ENCODE measurements at regions not wholly inside any gene's neighbourhood (a gene's known extent, or its start where the extent isn't known, plus 50 kb on each side); places are given as distances from the start of the nearest gene placed in this dataset.

DNA sequence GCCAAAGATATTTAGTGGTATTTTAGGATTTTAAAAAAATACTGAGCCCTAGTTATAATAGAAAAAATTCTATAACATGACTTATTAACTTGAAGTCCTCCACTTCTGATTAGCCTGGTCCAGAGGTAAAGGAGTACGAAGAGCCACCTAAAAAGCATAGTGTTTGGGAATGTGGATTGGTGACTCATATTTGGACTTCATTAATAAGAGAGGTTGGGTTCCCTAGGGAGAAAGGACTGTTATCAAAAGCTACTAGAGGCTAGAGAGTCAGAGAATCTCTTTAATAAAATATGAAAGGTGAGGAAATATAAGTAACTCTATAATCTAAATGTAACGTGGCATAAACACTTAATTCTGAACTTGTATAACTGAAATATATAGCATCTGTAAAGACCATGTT, 180.7 kb upstream of the TARS1 start:
- no peak for DNase-seq

- no peak for DNase-seq
These were observed 179.5 kb upstream of the TARS1 start for GRCh38 chr5:33261305-33261704.

GRCh38 chr5:33261747-33262146, 179.0 kb upstream of the TARS1 start:
- DNase-seq: no peak

DNA sequence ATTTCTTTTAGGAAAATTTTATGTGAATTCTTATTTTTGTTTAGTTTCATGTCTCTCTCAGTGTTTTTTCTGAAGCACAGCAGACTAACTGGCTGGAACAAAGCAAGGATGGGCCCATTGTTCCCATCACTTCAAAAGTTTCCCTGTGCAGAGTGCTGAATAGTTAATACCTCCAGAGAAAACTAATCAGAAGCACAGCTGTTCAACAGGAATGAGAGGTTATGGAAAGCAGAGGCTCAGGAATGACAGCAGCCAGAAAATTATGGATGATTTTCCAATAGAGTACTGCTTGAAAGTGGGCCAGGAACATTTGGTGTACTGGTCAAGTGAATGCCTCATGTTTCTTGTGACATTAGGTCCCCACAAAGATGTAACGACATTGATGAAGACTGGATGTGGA, 173.0 kb upstream of the TARS1 start:
- DNase-seq: no peak

DNA sequence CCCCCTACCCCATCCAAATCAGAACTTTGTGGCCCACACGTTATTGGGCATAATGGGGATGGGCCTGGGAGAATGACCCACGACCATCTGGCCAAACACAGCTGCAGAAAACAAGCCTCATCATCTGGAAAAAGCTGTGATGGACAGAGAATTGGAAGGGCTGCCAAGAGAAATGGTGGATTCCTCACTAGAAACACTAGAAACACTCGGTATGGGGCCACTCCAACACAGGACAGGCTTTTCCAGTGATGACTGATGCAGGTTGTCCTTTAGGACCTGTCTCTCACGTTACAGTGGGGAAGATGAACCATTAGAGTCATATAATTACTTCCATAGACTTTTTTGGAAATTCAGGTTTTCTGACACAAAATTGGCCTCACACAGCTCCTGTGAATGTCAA, 172.4 kb upstream of the TARS1 start:
- DNase-seq: no peak

- no peak for DNase-seq
These were observed 170.1 kb upstream of the TARS1 start for GRCh38 chr5:33270671-33271070.

- no peak for DNase-seq
These were observed 169.2 kb upstream of the TARS1 start for GRCh38 chr5:33271606-33272005.

GRCh38 chr5:33272288-33272687, 168.5 kb upstream of the TARS1 start:
- DNase-seq: no peak

DNA sequence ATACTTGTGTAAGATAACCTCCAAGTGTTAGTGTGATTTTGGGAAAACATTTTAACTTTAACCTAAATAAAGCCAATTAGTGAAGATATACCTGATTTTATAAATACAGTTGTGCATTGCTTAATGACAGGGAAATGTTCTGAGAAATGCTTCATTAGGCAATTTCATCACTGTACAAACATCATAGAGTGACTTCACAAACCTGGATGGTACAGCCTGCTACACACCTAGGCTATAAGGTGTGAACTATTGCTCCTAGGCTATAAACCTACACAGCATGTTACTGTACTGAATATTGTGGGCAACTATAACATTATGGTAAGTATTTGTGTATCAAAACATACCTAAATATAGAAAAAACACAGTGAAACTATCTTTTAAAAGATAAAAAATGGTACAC, 166.8 kb upstream of the TARS1 start:
- no peak for DNase-seq

DNA sequence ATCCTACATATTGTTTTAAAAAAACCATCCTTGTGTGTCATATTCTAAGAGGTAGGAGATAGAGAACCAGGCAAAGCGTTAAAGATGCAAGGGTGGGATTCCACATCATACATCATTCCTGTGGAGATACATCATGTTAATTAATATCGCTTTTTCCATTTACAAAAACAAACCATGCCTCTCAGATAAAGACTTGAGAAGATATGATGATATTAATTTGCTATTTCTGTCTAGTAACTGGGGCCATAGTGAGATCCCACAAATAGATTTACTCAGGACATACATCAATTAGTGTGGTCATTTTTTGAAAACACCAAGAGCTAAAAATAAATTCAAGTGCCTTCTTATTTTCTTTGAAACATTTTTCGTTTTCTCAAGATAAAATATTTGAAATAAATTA, 165.4 kb upstream of the TARS1 start:
- no peak for DNase-seq

DNA sequence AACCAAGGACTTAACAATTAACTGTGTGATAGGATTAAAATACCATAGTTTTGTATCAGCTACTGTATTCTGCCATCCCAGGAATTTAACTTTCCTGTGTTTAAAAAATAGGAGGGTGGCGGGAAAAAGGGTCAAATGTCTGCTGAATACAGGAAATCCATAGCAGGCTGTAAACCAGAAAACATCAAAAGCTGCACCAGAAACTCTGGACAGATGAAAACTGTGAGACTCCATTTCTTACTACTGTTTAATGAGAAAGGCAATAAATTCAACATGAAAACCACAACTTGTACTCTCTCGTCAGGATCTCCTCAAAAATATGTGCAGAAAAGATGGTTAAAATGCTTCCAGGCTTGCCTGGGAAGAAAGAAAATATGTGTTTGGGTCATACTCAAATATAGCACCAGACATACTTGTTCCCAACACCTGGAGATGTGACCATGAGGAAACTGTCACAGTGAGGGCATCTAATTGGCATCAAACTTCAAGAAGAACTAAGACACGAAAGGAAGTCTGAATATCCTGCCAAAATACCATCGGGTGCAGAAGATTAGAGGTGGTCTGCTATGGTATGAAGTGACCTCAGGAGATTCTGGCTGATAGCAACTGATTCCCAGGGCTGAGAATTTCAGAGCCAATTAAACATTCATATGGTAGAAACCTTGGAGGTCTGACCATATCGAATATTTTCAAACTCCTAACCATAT, 164.7 kb upstream of the TARS1 start:
- DNase-seq: no peak

- no peak for DNase-seq
These were observed 164.2 kb upstream of the TARS1 start for GRCh38 chr5:33276628-33276950.

GRCh38 chr5:33277061-33277650, 163.6 kb upstream of the TARS1 start:
- no peak for DNase-seq

DNA sequence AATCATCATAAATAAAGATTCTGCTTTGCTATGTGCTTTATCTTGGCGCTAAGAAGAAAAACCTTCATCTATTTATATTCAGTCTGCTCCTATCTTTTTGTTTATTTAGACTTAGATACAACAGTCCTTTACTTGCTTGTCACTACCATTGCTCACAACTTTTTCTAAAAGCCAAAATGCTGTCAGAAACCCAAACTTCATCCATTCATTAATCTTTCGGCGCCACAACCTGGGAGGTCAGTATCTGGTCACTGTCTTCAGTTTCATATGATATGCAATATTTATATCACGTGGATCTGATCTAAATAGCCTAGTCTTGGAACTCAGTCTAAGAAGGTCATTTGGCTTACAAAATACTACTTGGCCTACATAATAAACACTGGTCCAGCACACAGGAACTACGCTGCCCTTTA, 159.3 kb upstream of the TARS1 start:
- no peak for DNase-seq

DNA sequence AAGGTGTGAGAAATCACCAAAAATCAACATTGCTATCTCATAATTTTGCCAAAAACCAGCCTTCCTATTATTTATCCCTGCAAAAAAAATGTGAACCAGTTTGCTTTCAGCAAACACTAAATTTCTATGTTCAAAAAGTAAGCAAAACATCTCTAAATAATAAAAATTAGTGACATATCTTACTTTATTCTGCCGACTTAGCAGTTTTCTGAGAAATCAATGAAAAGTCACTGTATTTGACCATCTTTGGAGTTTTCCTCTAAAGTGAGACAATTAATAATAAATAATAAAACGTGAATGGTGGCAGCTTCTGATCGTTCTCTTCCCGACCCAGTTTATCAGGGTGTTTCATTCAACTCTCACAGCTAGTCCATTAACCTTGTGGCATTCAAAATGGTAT, 158.6 kb upstream of the TARS1 start:
- DNase-seq: no peak

- no peak for DNase-seq
These were observed 158.1 kb upstream of the TARS1 start for GRCh38 chr5:33282696-33283095.

DNA sequence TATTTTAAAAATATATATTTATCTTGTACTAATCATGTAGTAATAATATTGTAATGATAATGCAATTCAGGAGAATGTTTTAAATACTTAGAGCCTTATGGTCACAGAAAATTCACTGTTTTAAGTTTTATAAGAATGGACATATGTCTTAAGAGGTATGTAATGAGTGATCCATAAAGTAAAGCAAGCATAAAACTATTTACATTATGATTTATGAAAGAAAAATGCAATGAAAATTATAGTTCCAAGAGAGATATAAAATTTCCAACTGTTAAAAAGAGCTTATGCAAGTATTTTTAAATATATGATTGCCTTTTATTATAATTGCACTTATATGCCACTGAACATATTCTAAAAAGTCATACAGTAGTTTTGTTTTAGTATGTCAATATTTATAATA, 157.5 kb upstream of the TARS1 start:
- no peak for DNase-seq

GRCh38 chr5:33284681-33285080, 156.1 kb upstream of the TARS1 start:
- no peak for DNase-seq

DNA sequence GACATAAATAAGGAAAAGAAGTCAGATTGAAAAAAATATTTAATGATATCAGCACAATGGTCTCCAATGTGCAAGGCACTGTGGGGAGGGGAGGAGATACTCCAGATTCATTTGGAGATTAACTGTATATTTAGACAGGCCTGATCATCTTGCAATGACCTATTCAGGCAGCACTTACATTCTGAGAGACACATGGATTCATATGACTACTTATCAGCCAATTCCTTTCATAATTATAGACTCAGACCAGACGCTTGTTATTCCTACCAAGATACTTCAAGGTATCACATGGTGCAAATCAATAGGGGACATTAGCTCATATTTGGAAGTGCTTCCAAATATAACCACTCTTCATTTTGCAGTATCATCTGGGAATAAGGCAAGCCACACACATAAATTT, 153.5 kb upstream of the TARS1 start:
- DNase-seq: no peak

DNA sequence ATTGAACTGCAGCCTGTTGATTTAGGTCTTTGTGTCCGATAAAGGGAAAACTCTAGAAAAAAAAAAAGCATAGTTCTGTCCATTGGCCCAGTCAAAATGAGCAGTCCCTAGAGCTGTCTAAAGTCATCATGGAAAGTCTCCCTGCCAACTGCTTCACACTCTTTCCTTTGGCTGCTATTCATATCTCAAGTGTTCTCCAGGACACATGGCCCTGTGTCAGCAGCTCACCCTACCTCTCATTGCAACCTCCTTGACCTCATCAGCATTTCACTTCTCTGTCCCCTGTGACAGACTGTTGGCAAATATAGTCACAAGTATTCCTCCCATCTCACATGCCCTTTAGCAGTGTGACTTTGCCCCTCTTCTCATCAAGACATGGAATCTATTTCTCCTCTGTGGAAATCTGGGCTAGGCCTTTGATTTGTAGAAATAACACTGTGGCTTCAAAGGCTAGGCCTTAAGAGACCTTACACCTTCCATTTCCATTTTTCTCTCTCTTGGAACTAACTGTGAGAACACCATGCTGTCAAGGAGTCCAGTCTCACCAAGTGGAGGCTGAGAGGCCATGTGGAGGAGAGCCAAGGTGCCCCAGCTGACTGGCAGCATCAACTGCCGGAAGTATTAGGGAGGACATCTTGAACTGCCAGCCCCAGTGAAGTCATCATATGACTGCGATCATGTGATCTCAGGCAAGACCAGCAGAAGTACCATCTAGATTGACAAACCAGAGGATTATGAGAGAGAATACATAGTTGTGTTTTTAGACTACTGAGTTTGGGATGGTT, 149.4 kb upstream of the TARS1 start:
- DNase-seq: no peak

GRCh38 chr5:33297760-33298216, 143.0 kb upstream of the TARS1 start:
- no peak for DNase-seq

- no peak for DNase-seq
These were observed 141.1 kb upstream of the TARS1 start for GRCh38 chr5:33299621-33300208.

DNA sequence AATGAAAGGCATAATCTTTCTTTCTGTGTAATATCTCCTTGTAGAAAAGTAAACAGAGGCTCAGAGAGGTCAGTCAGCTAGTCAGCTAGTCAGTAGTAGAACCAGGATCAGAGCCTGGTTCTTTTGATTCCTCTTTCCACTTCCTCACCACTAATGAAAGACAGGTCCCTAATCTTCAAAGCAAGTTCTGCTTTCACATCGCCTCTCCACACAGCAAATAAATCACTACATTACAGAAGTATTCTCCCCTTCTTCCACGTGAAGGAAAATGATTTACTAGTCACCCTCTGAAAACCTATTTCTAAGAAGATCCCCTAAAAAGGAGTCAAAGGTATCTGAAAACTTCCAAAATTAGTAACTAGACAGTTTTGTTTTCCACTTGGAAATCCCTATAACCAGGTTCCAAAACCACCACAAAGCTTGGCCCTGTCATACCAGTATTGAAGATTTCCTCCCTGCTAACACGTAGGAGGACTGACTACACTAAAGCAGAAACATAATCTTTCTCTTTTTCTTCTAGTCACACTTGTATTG, 140.5 kb upstream of the TARS1 start:
- DNase-seq: no peak
